K562 (cell line): ENCODE measurements at regions not wholly inside any gene's neighbourhood (a gene's known extent, or its start where the extent isn't known, plus 50 kb on each side); places are given as distances from the start of the nearest gene placed in this dataset.

Source experiments
- RAD51 ChIP-seq: fragments of 450-650 bp; IDR thresholded peaks from 2 replicates; pipeline ENCODE4 v1.7.1; 2016; ENCODE audit warnings: low read depth, mild to moderate bottlenecking, borderline replicate concordance
- ZKSCAN3 ChIP-seq: fragments of 250-450 bp; sonication (Bioruptor Pico); IDR thresholded peaks from 2 replicates; pipeline ENCODE4 v1.4.0; 2020
- TF ChIP-seq, protein P1 (sequence below), 3 experiments: IDR thresholded peaks in 2 of 3; conservative IDR thresholded peaks in 1 of 3; 2 replicates each; pipeline ENCODE4 v1.5.1; 2011 to 2012; ENCODE audit warnings: low read length in 3 of 3, mild to moderate bottlenecking in 3 of 3, control low read depth in 2 of 3, improper control_type of control experiment in 1 of 3, inconsistent platforms in 1 of 3, low read depth in 1 of 3, mixed read lengths in 1 of 3, moderate library complexity in 1 of 3; ENCODE audit not compliant: insufficient read depth in 2 of 3

DNA sequence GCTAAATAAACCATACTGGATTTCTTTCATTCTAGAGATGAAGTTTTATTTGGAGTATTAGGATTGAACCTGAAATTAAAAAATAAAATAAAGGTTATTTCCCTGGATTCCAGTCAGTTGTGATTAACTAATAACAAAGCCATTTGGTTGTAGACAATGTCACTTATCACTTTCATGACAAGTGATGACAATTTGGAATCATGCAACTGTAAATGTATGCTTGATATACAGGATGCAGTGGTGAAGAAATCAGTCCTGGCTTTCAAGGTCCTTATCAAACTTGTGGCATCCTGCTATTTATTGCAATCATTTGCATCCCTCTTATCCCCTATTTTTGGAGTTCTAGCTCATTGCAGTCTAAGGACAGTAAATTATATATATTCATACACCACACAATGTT, 425.2 kb downstream of the CHL1 start:
- TF ChIP-seq, protein P1, sequence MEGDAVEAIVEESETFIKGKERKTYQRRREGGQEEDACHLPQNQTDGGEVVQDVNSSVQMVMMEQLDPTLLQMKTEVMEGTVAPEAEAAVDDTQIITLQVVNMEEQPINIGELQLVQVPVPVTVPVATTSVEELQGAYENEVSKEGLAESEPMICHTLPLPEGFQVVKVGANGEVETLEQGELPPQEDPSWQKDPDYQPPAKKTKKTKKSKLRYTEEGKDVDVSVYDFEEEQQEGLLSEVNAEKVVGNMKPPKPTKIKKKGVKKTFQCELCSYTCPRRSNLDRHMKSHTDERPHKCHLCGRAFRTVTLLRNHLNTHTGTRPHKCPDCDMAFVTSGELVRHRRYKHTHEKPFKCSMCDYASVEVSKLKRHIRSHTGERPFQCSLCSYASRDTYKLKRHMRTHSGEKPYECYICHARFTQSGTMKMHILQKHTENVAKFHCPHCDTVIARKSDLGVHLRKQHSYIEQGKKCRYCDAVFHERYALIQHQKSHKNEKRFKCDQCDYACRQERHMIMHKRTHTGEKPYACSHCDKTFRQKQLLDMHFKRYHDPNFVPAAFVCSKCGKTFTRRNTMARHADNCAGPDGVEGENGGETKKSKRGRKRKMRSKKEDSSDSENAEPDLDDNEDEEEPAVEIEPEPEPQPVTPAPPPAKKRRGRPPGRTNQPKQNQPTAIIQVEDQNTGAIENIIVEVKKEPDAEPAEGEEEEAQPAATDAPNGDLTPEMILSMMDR (IDR thresholded peaks at IDR 0.05 in 2 of 3, conservative IDR thresholded peaks at IDR 0.05 in 1 of 3; ENCODE audit: insufficient read depth in 2 of 3, low read depth in 1 of 3, low read length in 3 of 3): no peak
- TF ChIP-seq RAD51: no peak
- TF ChIP-seq ZKSCAN3: no peak
